AG04449 (cell line): ENCODE measurements at regions not wholly inside any gene's neighbourhood (a gene's known extent, or its start where the extent isn't known, plus 50 kb on each side); places are given as distances from the start of the nearest gene placed in this dataset.

Experiments used
- CTCF ChIA-PET: fragments of 350-600 bp; formaldehyde crosslinking; extraction: SDS; loops from one replicate; lab custom pipeline; 2021; ENCODE audit warnings: antibody characterized with exemption; lab: Yijun Ruan, JAX
- POLR2A ChIA-PET: fragments of 400-600, 350-600 bp; formaldehyde crosslinking; extraction: SDS; loops from one replicate; lab custom pipeline; 2020; ENCODE audit warnings: antibody characterized with exemption, inconsistent platforms; lab: Yijun Ruan, JAX
- DNase-seq: peaks from one replicate; pipeline ENCODE4 v3.0.0-alpha.2; 2010; ENCODE audit warnings: low read depth, low spot score
- H3K4me3 ChIP-seq: 2 replicates; pipeline ENCODE4 v1.5.1; 2011; ENCODE audit warnings: low read depth, mild to moderate bottlenecking, control low read depth, low read length
- CTCF ChIP-seq: IDR thresholded peaks from one replicate; pipeline ENCODE4 v1.5.1; 2011; ENCODE audit warnings: mild to moderate bottlenecking, moderate library complexity, low read length, control low read depth, inconsistent platforms; ENCODE audit not compliant: insufficient read depth; ENCODE audit errors: missing control alignments

GRCh38 chr7:13777242-13777641 lies 212.2 kb downstream of the ETV1 start:
- POLR2A ChIA-PET: no interaction called here
- DNase-seq: no peak
- no peak overlapping the region for H3K4me3 ChIP-seq
- CTCF ChIA-PET: no interaction called here
- TF ChIP-seq CTCF: no peak

DNA sequence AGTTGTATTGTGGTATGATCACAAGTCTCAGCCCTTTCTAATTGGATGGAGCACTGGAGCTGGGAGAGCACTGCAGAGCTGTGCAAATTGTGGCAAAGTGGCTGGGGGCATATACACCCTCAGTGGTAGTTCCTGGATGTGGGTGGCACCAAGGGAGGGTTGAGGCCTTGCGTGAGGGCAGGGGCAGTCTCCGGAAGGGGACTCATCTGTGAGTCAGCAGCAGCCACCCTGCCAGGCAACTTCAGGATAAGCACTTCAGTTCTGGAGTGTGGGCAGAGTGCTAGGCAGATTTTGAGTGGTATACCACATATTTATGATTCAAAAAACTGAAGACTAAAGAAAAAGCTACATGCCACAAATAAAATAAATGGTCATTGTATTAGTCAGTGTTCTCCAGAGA lies 210.5 kb downstream of the ETV1 start:
- no peak overlapping the region for H3K4me3 ChIP-seq
- TF ChIP-seq CTCF: no peak
- CTCF ChIA-PET: no interaction called here
- no peak for DNase-seq
- POLR2A ChIA-PET: no interaction called here

DNA sequence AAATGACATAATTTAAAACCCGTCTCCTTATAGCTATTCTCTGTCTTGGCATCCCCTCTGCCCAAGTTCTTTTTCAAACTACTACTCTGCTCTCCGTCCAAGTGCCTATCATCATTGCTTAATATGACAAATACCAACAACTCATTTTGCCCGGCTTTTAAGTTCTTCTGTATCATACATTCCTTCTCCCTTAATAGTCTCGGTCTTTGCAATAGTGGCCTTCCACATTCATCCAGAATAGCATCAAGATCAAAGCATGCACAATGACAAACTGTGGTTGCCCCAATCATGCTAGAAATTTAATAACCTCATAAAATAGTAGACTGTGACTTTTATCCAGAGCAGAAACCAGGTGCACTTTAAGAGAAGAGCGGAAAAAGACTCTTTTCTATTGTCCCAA lies 198.9 kb downstream of the ETV1 start:
- ChIA-PET POLR2A (no interaction called here), CTCF (no interaction called here)

GRCh38 chr7:13792208-13792607 lies 197.3 kb downstream of the ETV1 start:
- ChIA-PET POLR2A (no interaction called here), CTCF (no interaction called here)
- TF ChIP-seq CTCF: no peak
- DNase-seq: no peak
- H3K4me3 ChIP-seq: no peak overlapping the region

More for the DNA sequence above, 198.9 kb downstream of the ETV1 start:
- no peak overlapping the region for H3K4me3 ChIP-seq
- TF ChIP-seq CTCF: no peak
- no peak for DNase-seq

- no peak for TF ChIP-seq CTCF
- H3K4me3 ChIP-seq: no peak overlapping the region
- POLR2A ChIA-PET: interaction anchor here (0.6 kb wide), 1 partner anchor 61 kb away, joined by 3 read pairs; no protein-coding TSS in a partner anchor
- DNase-seq: no peak
- CTCF ChIA-PET: no interaction called here
Measured at GRCh38 chr7:13793926-13794325, 195.5 kb downstream of the ETV1 start.

- POLR2A ChIA-PET: interaction anchor here (0.6 kb wide), 1 partner anchor 61 kb away, joined by 3 read pairs; no protein-coding TSS in a partner anchor
- CTCF ChIA-PET: no interaction called here
- TF ChIP-seq CTCF: no peak
- H3K4me3 ChIP-seq: no peak overlapping the region
- no peak for DNase-seq
Measured at GRCh38 chr7:13794581-13794980, 194.9 kb downstream of the ETV1 start.
